Activated effector memory CD4-positive, alpha-beta T cell treated with anti-CD3 and anti-CD28 coated beads, Interleukin-2, amount 50 U/mL, for 16 hours (primary cell): ENCODE measurements at regions not wholly inside any gene's neighbourhood (a gene's known extent, or its start where the extent isn't known, plus 50 kb on each side); places are given as distances from the start of the nearest gene placed in this dataset.
"Not testable (repeated sequence)": the region's sequence is repeated elsewhere in the genome, so short reads cannot be mapped to it uniquely, and the experiment has no call there.

Source experiments
- DNase-seq: peaks from one replicate; pipeline ENCODE4 v3.0.0-alpha.2; 2020

DNA sequence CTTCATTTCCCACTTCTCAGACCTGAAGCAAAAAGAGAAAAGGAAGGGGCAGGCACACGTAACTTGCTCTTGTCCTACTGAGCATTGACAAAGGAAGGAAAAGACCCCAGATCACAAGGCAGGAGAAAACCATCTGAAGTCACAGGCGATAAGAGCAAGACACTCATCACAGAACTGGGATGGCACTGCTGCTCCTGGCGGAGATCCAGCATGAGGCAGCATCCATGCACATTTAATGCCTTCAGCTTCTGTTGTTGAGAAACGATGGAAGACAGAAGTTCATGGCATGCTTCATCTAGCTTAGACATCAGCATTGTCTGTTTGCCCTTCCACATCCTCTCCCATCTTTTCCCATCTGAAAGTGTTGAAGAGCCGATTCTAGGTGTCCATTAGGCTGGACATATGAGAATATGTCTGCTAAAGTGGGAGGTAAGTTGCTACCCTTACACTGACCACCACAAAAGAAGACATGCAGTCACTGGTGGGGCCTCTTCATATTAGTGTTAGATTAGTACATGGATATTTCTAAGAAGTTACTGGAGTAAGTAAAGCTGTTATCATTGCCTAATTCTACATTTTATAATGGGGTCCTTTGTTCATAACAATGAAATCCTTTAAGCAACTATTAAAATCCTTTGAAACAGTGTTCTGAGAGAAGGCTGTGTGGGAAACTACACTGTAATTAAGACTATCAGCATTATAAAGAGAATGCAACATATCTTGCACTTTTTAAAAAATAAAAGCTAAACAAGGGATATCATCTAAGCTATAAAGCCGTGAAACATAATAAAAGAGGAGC lies 618.5 kb downstream of the C6orf118 start:
- DNase-seq: no peak

DNA sequence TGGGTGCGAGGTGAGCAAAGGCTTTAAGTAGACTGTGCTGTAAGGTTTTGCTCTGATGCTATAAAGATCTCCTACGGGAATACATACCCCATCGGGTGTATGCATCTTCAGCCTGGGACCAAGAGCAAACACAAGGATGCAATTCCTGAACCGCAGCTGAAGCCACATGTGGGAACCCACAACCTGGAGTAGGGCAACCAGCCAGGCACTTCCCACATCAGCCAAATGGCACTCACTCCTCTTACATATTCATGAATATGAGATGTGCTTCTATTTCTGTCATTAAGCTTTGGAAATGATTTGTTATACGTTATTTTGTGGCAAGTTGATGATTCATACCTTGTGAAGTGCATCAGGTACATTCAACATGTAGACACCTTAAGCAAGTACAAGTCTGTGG lies 619.2 kb downstream of the C6orf118 start:
- DNase-seq: no peak

- DNase-seq: no peak
Measured at GRCh38 chr6:164665328-164665727, 644.1 kb downstream of the C6orf118 start.

GRCh38 chr6:164663634-164664033 lies 645.8 kb downstream of the C6orf118 start:
- no peak for DNase-seq

DNA sequence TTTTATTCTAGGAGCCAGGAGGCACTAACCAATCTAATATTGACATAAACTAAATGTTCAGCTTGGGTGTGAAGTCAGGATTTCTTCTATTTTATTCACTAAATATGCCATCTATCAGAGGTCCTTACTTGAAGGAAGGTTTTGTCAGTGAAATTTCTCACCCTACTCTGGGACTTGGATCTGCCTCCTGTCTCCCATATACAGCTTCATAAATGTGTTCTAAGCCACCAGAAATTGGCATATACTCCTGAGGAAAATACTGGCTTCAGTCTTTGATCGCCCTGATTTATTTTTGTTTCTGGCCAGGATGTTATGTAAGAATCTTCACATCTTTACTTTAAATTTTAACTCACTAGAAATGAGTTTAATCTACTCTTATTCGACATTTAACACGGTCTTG lies 647.7 kb downstream of the C6orf118 start:
- DNase-seq: no peak

DNA sequence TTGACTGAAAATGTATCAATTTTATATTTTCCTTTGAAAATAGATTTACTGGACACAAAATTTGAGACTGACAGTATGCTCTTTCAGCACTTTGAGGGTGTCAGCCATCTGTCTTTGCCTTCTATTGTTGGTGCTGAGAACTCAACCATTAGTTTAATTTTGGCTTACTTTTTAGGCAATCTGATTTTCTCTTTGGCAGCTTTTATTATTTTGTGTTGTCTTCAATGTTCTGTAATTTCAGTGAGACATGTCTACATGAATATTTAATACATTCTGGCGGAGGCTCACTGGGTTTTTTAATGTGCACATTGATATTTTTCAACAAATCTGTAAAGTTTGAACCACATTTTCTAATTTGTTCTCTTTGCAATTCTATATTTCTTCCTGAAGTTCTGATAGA lies 648.6 kb downstream of the C6orf118 start:
- DNase-seq: no peak

- DNase-seq: no peak
Measured at GRCh38 chr6:164640956-164641355, 668.4 kb downstream of the C6orf118 start.

- no peak for DNase-seq
Measured at GRCh38 chr6:164628302-164628931, 681.0 kb downstream of the C6orf118 start.

DNA sequence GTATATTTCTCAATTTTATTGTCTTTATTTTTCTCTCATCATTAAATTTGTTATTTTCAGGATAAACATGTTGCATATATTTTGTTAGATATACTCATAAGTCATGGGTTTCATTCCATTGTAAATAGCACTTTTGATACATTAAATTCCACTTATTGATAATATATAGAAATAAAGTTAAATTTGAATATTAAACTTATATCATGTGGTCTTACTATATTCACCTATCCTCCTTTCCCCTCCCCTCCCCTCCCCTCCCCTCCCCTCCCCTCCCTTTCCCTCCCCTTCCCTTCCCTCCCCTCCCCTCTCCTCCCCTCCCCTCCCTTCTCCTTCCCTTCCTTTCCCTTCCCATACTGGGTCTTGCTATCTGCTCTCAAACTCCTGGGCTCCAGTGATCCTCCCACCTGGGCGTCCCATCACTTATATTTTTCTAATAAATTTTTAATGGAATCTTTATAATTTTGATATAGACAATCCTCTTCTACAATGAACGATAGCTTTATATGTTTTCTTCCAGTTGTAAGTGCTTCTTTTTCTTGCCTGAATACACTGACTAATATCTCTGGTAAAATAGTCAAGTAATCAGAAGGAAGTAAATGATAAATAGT lies 692.4 kb downstream of the C6orf118 start:
- no peak for DNase-seq

GRCh38 chr6:164612751-164613150 lies 696.7 kb downstream of the C6orf118 start:
- no peak for DNase-seq

DNA sequence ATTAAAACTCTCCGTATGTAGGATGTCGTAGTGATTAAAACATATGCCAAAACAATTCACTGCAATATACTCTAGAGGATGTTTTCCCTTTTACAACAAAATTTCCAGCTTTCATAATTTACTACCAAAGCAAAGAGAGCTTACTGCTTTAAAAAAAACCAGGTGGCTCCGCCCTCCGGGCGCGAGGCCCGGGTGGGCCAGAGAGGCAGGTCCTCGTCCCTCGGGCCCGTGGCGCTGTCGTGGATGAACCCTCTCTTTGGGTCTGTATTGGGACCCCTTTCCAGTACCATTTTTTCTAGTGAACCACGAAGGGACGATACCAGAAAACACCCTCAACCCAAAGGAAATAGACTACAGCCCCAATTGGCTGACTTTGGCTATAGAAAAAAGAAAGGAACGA lies 698.5 kb downstream of the C6orf118 start:
- not testable (repeated sequence) for DNase-seq

DNA sequence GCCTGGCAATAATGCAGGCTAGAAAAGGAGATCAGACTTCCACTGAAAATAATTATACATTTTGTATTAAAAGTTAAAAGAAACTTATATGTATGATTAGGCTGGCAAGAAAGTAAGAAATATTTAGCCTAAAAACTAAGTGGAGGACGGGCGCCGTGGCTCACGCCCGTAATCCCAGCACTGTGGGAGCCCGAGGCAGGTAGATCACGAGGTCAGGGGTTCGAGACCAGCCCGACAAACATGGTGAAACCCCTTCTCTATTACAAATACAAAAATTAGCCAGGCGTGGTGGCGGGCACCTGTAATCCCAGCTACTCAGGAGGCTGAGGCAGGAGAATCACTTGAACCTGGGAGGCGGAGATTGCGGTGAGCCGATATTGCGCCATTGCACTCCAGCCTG lies 707.0 kb downstream of the C6orf118 start:
- DNase-seq: not testable (repeated sequence)

DNA sequence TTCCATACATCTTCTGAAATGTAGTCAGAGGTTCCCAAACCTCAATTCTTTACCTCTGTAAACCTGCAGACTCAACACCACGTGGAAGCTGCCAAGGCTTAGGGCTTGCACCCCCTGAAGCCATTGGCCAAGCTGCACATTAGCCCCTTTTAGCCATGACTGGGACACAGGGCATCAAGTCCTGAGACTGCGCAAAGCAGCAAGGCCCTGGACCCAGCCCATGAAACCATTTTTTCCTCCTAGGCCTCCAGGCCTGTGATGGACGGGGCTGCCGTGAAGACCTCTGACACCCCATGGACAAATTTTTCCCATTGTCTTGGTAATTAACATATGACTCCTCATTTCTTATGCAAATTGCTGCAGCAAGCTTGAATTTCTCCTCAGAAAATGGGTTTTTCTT lies 727.8 kb downstream of the C6orf118 start:
- no peak for DNase-seq

- no peak for DNase-seq
Measured at GRCh38 chr6:164579035-164579434, 730.4 kb downstream of the C6orf118 start.

- DNase-seq: no peak
Measured at GRCh38 chr6:164578616-164579015, 730.8 kb downstream of the C6orf118 start.

DNA sequence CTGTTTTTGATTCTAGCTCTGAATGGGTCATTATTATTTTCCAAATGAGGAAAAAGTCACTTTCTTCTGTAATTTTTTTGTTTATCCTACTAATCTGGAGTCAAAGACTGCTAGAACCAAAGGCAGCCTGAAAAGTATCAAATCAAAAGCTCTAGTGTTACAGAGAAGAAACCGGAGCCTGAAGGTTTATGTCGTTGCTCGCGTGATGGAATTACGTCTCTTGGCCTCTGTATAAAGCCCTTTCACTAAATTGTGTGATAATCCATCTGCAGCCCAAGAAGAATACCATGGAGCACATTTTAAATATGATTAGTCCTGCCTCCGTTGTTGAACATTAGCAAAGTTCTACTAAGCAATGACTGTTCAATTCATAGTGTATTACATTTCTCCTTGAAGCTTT lies 738.6 kb downstream of the C6orf118 start:
- no peak for DNase-seq

DNA sequence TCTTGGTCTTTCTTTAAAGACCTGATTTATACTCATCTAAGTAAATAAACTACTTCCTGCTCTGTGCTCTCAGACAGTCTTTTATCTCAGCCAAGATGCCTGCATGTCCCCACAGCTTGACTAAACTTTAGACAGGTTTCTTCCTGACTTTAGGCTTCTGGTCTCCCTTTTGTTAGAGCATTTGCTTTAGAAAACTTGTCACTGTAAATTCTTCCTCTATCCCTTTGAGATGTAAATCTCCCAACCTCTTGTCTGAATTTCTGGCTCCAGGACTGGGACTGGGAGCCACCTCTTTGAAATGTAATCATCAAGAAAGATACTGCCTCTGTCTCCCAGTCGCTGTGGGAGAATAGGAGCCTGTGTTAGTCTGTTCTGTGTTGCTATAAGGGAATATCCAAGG lies 739.9 kb downstream of the C6orf118 start:
- no peak for DNase-seq

DNA sequence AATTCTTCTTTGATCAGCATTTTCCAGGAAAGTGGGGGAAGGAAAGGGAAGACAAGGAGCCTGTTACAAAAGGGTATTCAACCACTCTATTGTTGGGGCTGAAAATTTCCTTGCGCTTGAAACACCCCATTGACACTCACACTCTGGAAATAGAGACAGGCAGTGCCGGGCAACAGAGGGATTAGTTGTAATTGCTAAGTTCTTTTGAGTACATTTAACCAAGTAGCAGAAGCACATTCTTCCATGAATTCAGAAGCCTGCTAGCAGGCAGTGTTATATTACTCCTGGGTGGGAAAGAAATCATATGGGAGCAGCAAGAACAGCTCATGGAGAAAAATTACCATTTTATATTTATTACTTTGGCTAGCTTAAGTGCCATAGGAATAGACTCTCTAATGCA lies 745.5 kb downstream of the C6orf118 start:
- no peak for DNase-seq

- DNase-seq: no peak
Measured at GRCh38 chr6:164561656-164562055, 747.7 kb downstream of the C6orf118 start.

- no peak for DNase-seq
Measured at GRCh38 chr6:164554700-164555476, 754.5 kb downstream of the C6orf118 start.

GRCh38 chr6:164554226-164554625 lies 755.2 kb downstream of the C6orf118 start:
- no peak for DNase-seq

GRCh38 chr6:164551706-164552105 lies 757.7 kb downstream of the C6orf118 start:
- no peak for DNase-seq

GRCh38 chr6:164547076-164547475 lies 762.3 kb downstream of the C6orf118 start:
- no peak for DNase-seq
